HepG2 (cell line): ENCODE measurements at regions not wholly inside any gene's neighbourhood (a gene's known extent, or its start where the extent isn't known, plus 50 kb on each side); places are given as distances from the start of the nearest gene placed in this dataset.
"Not testable (repeated sequence)": the region's sequence is repeated elsewhere in the genome, so short reads cannot be mapped to it uniquely, and the experiment has no call there.

Experiments used
- ATAC-seq: fragments of 200-7000 bp; cut with Tn5 transposase; 3 replicates; pipeline ENCODE4 v1.9.1; 2020; ENCODE audit warnings: mild to moderate bottlenecking, moderate library complexity
- BruUV-seq: library from RNA; stranded (reverse); fragments of 400-500 nt; replicated peaks from 2 replicates; lab custom pipeline; 2021; lab: Mats Ljungman, UMichigan
- CTCF ChIA-PET: fragments of 300-600 bp; formaldehyde crosslinking; extraction: SDS; loops from one replicate; lab custom pipeline; 2021; ENCODE audit warnings: low total read pairs, inconsistent platforms, low intra/inter-chr PET ratio; lab: Yijun Ruan, JAX
- POLR2A ChIA-PET: fragments of 350-600 bp; sonication (Branson Sonifier 250); formaldehyde crosslinking; loops from one replicate; lab custom pipeline; 2020; ENCODE audit warnings: antibody characterized with exemption, inconsistent platforms; lab: Yijun Ruan, JAX
- DNase-seq: peaks from one replicate; pipeline ENCODE4 v3.0.0-alpha.2; 2015; ENCODE audit warnings: low spot score
- FAIRE-seq: peaks from 3 replicates; lab custom pipeline; 2011; peaks lifted over from hg19 to GRCh38; lab: Jason Lieb, UNC
- H2AFZ ChIP-seq: one replicate; pipeline ENCODE4 v1.6.1; 2011; ENCODE audit warnings: low read length, inconsistent platforms
- H3K27ac ChIP-seq: fragments of 300-600 bp; 3 replicates; pipeline ENCODE4 v1.8.0; 2011; ENCODE audit warnings: mixed run types, mild to moderate bottlenecking, mixed read lengths, low read length, inconsistent platforms; ENCODE audit not compliant: insufficient read depth; ENCODE audit errors: extremely low read length
- H3K27me3 ChIP-seq, 2 experiments: fragments of 200-600 bp in 1 of 2; 2 replicates in 1 of 2; 3 replicates in 1 of 2; pipeline versions ENCODE4 v1.6.0 to v1.8.0; 2011; ENCODE audit warnings: low read length in 2 of 2, mild to moderate bottlenecking in 2 of 2, moderate library complexity in 2 of 2, inconsistent platforms in 1 of 2; ENCODE audit not compliant: insufficient read depth in 2 of 2, control insufficient read depth in 1 of 2
- H3K36me3 ChIP-seq, 2 experiments: fragments of 200-600 bp in 1 of 2; replicated peaks in 1 of 2; 2 replicates in 1 of 2; 3 replicates in 1 of 2; pipeline versions ENCODE4 v1.5.1 to v1.8.0; 2011; ENCODE audit warnings: low read length in 2 of 2, inconsistent platforms in 1 of 2; ENCODE audit not compliant: insufficient read depth in 2 of 2, control insufficient read depth in 1 of 2
- H3K4me1 ChIP-seq: 2 replicates; pipeline ENCODE4 v1.5.1; 2012; ENCODE audit warnings: low read length, inconsistent platforms; ENCODE audit not compliant: insufficient read depth
- H3K4me2 ChIP-seq: 2 replicates; pipeline ENCODE4 v1.6.0; 2011; ENCODE audit warnings: low read depth, low read length, inconsistent platforms
- H3K4me3 ChIP-seq, 3 experiments: fragments of 200-600 bp in 1 of 3; sonication (generic), shearing (Covaris generic) in 1 of 3; replicated peaks in 1 of 3; 2 replicates each; pipeline ENCODE4 v1.5.1; 2011 to 2016; ENCODE audit warnings: low read length in 3 of 3, inconsistent platforms in 2 of 3, low read depth in 2 of 3, mild to moderate bottlenecking in 2 of 3, control low read depth in 1 of 3, mixed read lengths in 1 of 3; ENCODE audit not compliant: insufficient read depth in 1 of 3
- H3K79me2 ChIP-seq: one replicate; pipeline ENCODE4 v1.6.1; 2011; ENCODE audit warnings: low read length, inconsistent platforms; ENCODE audit not compliant: insufficient read depth
- H3K9ac ChIP-seq: 2 replicates; pipeline ENCODE4 v1.6.0; 2011; ENCODE audit warnings: mild to moderate bottlenecking, low read depth, low read length, inconsistent platforms; ENCODE audit not compliant: insufficient read depth
- H3K9me3 ChIP-seq: 2 replicates; pipeline ENCODE4 v1.5.1; 2012; ENCODE audit warnings: mild to moderate bottlenecking, low read length
- H4K20me1 ChIP-seq: 2 replicates; pipeline ENCODE4 v1.6.0; 2011; ENCODE audit warnings: inconsistent platforms, mild to moderate bottlenecking, low read length, moderate library complexity; ENCODE audit not compliant: insufficient read depth
- RNF219 ChIP-seq: sonication (generic); formaldehyde crosslinking; IDR thresholded peaks from 2 replicates; pipeline ENCODE4 v1.5.0; 2020; ENCODE audit warnings: mild to moderate bottlenecking, missing genetic modification reagents
- ZSCAN25 ChIP-seq: sonication (generic); formaldehyde crosslinking; IDR thresholded peaks from 2 replicates; pipeline ENCODE4 v1.8.0; 2022; ENCODE audit warnings: mild to moderate bottlenecking, missing genetic modification reagents
- WGBS: methylation state at CpG from one replicate; pipeline ENCODE4 v1.1.6; 2017; ENCODE audit warnings: low lambda C conversion rate; 5-methylcytosine and 5-hydroxymethylcytosine counted together
- in situ Hi-C: cut with HindIII; loops from 2 replicates; pipeline ENCODE4 v1.10.0; 2017; ENCODE audit warnings: low pct_unique_long_range_greater_than_20kb; ENCODE audit not compliant: extremely low pct_ligation_motif_present
- intact Hi-C: fragments of 100-400 bp; cut with micrococcal nuclease; formaldehyde crosslinking; loops from one replicate; pipeline ENCODE4 v1.10.0; 2022; ENCODE audit not compliant: unreplicated experiment

GRCh38 chr10:60470091-60470490, 80.4 kb upstream of the ANK3 start:
- 46% methylated on average over 5 of the region's 5 CpGs for WGBS

GRCh38 chr10:60469147-60469546, 79.5 kb upstream of the ANK3 start:
- H3K79me2 ChIP-seq, H3K9ac ChIP-seq, FAIRE-seq, H3K4me2 ChIP-seq, H4K20me1 ChIP-seq, H3K27me3 ChIP-seq, ATAC-seq, H3K27ac ChIP-seq, H3K9me3 ChIP-seq, H3K4me1 ChIP-seq, H3K4me3 ChIP-seq, CTCF ChIA-PET, H2AFZ ChIP-seq, H3K36me3 ChIP-seq, DNase-seq, POLR2A ChIA-PET, intact Hi-C loops, BruUV-seq, in situ Hi-C loops: not testable (repeated sequence)

More at GRCh38 chr10:60470091-60470490, 80.4 kb upstream of the ANK3 start:
- Histone ChIP-seq H3K9ac (no peak overlapping the region), H3K4me3 (no peak overlapping the region), H3K9me3 (no peaks in the 10 kb centered on the region), H3K4me1 (no peaks in the 10 kb centered on the region), H3K27ac (no peak overlapping the region), H3K27me3 (no peaks in the 10 kb centered on the region), H4K20me1 (no peaks in the 10 kb centered on the region), H2AFZ (no peak overlapping the region), H3K4me2 (no peak overlapping the region), H3K36me3 (no peaks in the 10 kb centered on the region), H3K79me2 (no peaks in the 10 kb centered on the region)
- in situ Hi-C loops (no loop called here), intact Hi-C loops (no loop called here)
- ATAC-seq (no peak), DNase-seq (no peak), FAIRE-seq (no peak)
- TF ChIP-seq RNF219 = no peak
- no peak for TF ChIP-seq ZSCAN25 (CRISPR knock-in tag)
- POLR2A ChIA-PET = no interaction called here
- no TSS peak for BruUV-seq
- CTCF ChIA-PET = no interaction called here
